SK-N-SH treated with all-trans-retinoic acid at 6 μM for 48 hours (cell line): ENCODE measurements at regions not wholly inside any gene's neighbourhood (a gene's known extent, or its start where the extent isn't known, plus 50 kb on each side); places are given as distances from the start of the nearest gene placed in this dataset.

ENCODE experiments used
- ATAC-seq: fragments of 200-7000 bp; cut with Tn5 transposase; 3 replicates; pipeline ENCODE4 v1.9.1; 2020; ENCODE audit warnings: mild to moderate bottlenecking, moderate library complexity
- ARNTL ChIP-seq: fragments of 450-650 bp; formaldehyde crosslinking; IDR thresholded peaks from 2 replicates; pipeline ENCODE4 v1.5.0; 2020; ENCODE audit warnings: low read depth, mild to moderate bottlenecking, moderate library complexity, borderline replicate concordance
- BACH2 ChIP-seq: fragments of 250-450 bp; sonication (Bioruptor Pico); IDR thresholded peaks from 2 replicates; pipeline ENCODE4 v1.9.0; 2021; ENCODE audit warnings: mild to moderate bottlenecking, borderline replicate concordance
- CSDC2 ChIP-seq: fragments of 250-450 bp; sonication (Bioruptor Pico); IDR thresholded peaks from 2 replicates; pipeline ENCODE4 v1.5.0; 2020; ENCODE audit warnings: mild to moderate bottlenecking, moderate library complexity
- CSRNP3 ChIP-seq: fragments of 250-450 bp; sonication (Bioruptor Pico); IDR thresholded peaks from 2 replicates; pipeline ENCODE4 v1.5.1; 2021; ENCODE audit warnings: mild to moderate bottlenecking, moderate library complexity
- ESRRG ChIP-seq: fragments of 250-450 bp; sonication (Bioruptor Pico); IDR thresholded peaks from 2 replicates; pipeline ENCODE4 v1.6.1; 2021; ENCODE audit warnings: mild to moderate bottlenecking
- GLIS3 ChIP-seq: fragments of 250-450 bp; sonication (Bioruptor Pico); IDR thresholded peaks from 2 replicates; pipeline ENCODE4 v1.5.0; 2020; ENCODE audit warnings: mild to moderate bottlenecking, moderate library complexity
- ISL1 ChIP-seq: fragments of 250-450 bp; sonication (Bioruptor Pico); IDR thresholded peaks from 2 replicates; pipeline ENCODE4 v2.1.2; 2022; ENCODE audit warnings: mild to moderate bottlenecking, moderate library complexity
- PPARA ChIP-seq: fragments of 250-450 bp; sonication (Bioruptor Pico); IDR thresholded peaks from 2 replicates; pipeline ENCODE4 v1.5.0; 2020; ENCODE audit warnings: mild to moderate bottlenecking, borderline replicate concordance
- RARB ChIP-seq: fragments of 250-450 bp; sonication (Bioruptor Pico); IDR thresholded peaks from 2 replicates; pipeline ENCODE4 v1.8.0; 2021; ENCODE audit warnings: mild to moderate bottlenecking, moderate library complexity
- TCF4 ChIP-seq: fragments of 250-450 bp; sonication (Bioruptor Pico); IDR thresholded peaks from 2 replicates; pipeline ENCODE4 v1.8.0; 2021; ENCODE audit warnings: mild to moderate bottlenecking, moderate library complexity, borderline replicate concordance
- TOX ChIP-seq: fragments of 250-450 bp; sonication (Bioruptor Pico); IDR thresholded peaks from 2 replicates; pipeline ENCODE4 v1.8.0; 2021; ENCODE audit warnings: mild to moderate bottlenecking, moderate library complexity, borderline replicate concordance
- ZC3H10 ChIP-seq: fragments of 250-450 bp; sonication (Bioruptor Pico); IDR thresholded peaks from 2 replicates; pipeline ENCODE4 v1.5.1; 2021; ENCODE audit warnings: mild to moderate bottlenecking, moderate library complexity
- ZFP3 ChIP-seq: fragments of 250-450 bp; sonication (Bioruptor Pico); IDR thresholded peaks from 2 replicates; pipeline ENCODE4 v1.5.0; 2020; ENCODE audit warnings: mild to moderate bottlenecking, moderate library complexity
- ZNF70 ChIP-seq: fragments of 450-650 bp; formaldehyde crosslinking; IDR thresholded peaks from 2 replicates; pipeline ENCODE4 v1.5.0; 2020; ENCODE audit warnings: mild to moderate bottlenecking, moderate library complexity
- ZNF8 ChIP-seq: fragments of 450-650 bp; formaldehyde crosslinking; IDR thresholded peaks from 2 replicates; pipeline ENCODE4 v1.5.0; 2020; ENCODE audit warnings: mild to moderate bottlenecking, moderate library complexity
- TF ChIP-seq, protein P1 (sequence below): fragments of 250-450 bp; sonication (Bioruptor Pico); IDR thresholded peaks from 2 replicates; pipeline ENCODE4 v1.8.0; 2021; ENCODE audit warnings: low read depth, mild to moderate bottlenecking, moderate library complexity, borderline replicate concordance
- TF ChIP-seq, protein P2 (sequence below): fragments of 250-450 bp; sonication (Bioruptor Pico); IDR thresholded peaks from 2 replicates; pipeline ENCODE4 v1.5.1; 2020; ENCODE audit warnings: low read depth, mild to moderate bottlenecking, moderate library complexity
- TF ChIP-seq, protein P3 (sequence below): fragments of 250-450 bp; sonication (Bioruptor Pico); IDR thresholded peaks from 2 replicates; pipeline ENCODE4 v1.5.0; 2020; ENCODE audit warnings: mild to moderate bottlenecking, moderate library complexity

DNA sequence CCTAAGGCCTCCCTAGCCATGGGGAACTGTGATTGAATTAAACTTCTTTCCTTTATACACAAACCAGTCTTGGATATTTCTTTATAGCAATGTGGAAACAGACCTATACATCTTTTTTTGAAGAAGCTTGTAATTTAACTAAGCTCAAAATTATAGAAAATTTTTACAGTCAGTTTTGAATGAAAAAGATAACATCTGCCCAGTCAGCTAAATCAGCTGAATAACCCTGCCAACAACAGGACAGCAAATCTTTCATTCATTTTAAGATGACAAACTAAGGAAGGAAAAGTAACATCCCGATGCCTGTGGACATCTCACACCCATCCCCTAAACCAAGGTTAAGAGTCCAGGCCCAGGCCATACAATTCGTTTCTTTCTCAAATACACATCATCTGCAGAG lies 541.3 kb upstream of the SLC39A10 start:
- TF ChIP-seq ZNF70 (CRISPR knock-in tag) (no peak), TCF4 (no peak), BACH2 (no peak), ZC3H10 (CRISPR knock-in tag) (no peak), CSRNP3 (CRISPR knock-in tag) (no peak), ISL1 (CRISPR knock-in tag) (no peak)
- TF ChIP-seq, protein P1, sequence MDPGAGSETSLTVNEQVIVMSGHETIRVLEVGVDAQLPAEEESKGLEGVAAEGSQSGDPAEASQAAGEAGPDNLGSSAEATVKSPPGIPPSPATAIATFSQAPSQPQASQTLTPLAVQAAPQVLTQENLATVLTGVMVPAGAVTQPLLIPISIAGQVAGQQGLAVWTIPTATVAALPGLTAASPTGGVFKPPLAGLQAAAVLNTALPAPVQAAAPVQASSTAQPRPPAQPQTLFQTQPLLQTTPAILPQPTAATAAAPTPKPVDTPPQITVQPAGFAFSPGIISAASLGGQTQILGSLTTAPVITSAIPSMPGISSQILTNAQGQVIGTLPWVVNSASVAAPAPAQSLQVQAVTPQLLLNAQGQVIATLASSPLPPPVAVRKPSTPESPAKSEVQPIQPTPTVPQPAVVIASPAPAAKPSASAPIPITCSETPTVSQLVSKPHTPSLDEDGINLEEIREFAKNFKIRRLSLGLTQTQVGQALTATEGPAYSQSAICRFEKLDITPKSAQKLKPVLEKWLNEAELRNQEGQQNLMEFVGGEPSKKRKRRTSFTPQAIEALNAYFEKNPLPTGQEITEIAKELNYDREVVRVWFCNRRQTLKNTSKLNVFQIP: no peak
- no peak for ATAC-seq

DNA sequence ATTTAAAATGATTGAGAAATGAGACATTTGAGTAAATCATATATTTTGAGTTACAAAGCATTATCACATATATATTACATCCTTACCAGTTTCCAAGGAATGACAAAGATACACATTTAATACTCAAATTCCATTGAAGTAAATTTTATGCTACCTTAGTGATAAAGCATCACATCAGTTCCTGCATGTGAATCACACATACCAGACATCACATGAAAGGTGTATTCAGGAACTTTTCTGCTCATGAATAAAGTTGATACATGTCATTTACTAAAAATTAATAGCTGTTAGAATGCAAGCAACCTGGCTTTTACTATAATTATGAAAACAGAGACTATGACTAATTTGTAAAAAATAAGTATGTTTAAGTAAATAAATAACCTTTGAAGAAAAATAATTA lies 548.8 kb upstream of the SLC39A10 start:
- no peak for ATAC-seq

GRCh38 chr2:195106681-195107380 lies 550.2 kb upstream of the SLC39A10 start:
- ATAC-seq: no peak

More for the DNA sequence above, 548.8 kb upstream of the SLC39A10 start:
- TF ChIP-seq CSRNP3 (CRISPR knock-in tag): no peak
- no peak for TF ChIP-seq RARB (CRISPR knock-in tag)
- TF ChIP-seq ZFP3 (CRISPR knock-in tag): no peak
- TF ChIP-seq, protein P2, sequence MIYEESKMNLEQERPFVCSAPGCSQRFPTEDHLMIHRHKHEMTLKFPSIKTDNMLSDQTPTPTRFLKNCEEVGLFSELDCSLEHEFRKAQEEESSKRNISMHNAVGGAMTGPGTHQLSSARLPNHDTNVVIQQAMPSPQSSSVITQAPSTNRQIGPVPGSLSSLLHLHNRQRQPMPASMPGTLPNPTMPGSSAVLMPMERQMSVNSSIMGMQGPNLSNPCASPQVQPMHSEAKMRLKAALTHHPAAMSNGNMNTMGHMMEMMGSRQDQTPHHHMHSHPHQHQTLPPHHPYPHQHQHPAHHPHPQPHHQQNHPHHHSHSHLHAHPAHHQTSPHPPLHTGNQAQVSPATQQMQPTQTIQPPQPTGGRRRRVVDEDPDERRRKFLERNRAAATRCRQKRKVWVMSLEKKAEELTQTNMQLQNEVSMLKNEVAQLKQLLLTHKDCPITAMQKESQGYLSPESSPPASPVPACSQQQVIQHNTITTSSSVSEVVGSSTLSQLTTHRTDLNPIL (CRISPR knock-in tag): no peak
- no peak for TF ChIP-seq ISL1 (CRISPR knock-in tag)
- TF ChIP-seq, protein P3, sequence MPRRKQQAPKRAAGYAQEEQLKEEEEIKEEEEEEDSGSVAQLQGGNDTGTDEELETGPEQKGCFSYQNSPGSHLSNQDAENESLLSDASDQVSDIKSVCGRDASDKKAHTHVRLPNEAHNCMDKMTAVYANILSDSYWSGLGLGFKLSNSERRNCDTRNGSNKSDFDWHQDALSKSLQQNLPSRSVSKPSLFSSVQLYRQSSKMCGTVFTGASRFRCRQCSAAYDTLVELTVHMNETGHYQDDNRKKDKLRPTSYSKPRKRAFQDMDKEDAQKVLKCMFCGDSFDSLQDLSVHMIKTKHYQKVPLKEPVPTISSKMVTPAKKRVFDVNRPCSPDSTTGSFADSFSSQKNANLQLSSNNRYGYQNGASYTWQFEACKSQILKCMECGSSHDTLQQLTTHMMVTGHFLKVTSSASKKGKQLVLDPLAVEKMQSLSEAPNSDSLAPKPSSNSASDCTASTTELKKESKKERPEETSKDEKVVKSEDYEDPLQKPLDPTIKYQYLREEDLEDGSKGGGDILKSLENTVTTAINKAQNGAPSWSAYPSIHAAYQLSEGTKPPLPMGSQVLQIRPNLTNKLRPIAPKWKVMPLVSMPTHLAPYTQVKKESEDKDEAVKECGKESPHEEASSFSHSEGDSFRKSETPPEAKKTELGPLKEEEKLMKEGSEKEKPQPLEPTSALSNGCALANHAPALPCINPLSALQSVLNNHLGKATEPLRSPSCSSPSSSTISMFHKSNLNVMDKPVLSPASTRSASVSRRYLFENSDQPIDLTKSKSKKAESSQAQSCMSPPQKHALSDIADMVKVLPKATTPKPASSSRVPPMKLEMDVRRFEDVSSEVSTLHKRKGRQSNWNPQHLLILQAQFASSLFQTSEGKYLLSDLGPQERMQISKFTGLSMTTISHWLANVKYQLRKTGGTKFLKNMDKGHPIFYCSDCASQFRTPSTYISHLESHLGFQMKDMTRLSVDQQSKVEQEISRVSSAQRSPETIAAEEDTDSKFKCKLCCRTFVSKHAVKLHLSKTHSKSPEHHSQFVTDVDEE (CRISPR knock-in tag): no peak
- no peak for TF ChIP-seq BACH2
- TF ChIP-seq PPARA (CRISPR knock-in tag): no peak
- no peak for TF ChIP-seq ESRRG (CRISPR knock-in tag)
- no peak for TF ChIP-seq TOX (CRISPR knock-in tag)
- no peak for TF ChIP-seq ZNF8 (CRISPR knock-in tag)

DNA sequence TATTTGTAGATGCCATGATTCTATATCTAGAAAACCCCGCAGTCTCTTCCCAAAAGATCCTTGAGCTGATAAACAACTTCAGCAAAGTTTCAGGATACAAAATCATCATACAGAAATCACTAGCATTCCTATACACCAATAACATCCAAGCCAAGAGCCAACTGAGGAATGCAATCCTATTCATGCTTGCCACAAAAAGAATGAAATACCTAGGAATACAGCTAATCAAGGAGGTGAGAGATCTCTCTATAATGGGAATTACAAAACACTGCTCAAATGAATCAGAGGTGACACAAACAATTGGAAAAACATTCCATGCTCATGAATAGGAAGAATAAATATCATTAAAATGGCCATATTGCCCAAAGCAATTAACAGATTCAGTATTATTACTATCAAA lies 551.4 kb upstream of the SLC39A10 start:
- no peak for ATAC-seq
- TF ChIP-seq CSRNP3 (CRISPR knock-in tag): no peak
- no peak for TF ChIP-seq ZNF70 (CRISPR knock-in tag)
- TF ChIP-seq CSDC2 (CRISPR knock-in tag): no peak
- TF ChIP-seq ESRRG (CRISPR knock-in tag): no peak
- no peak for TF ChIP-seq TOX (CRISPR knock-in tag)
- no peak for TF ChIP-seq RARB (CRISPR knock-in tag)
- TF ChIP-seq ARNTL: no peak
- TF ChIP-seq, all 23 proteins: peak for 0

More at GRCh38 chr2:195106681-195107380, 550.2 kb upstream of the SLC39A10 start:
- TF ChIP-seq GLIS3 (CRISPR knock-in tag) (no peak), ESRRG (CRISPR knock-in tag) (no peak), ZC3H10 (CRISPR knock-in tag) (no peak)
- TF ChIP-seq, all 23 proteins: peak for 0
